ENCODE measurements at regions not wholly inside any gene's neighbourhood (a gene's known extent, or its start where the extent isn't known, plus 50 kb on each side); places are given as distances from the start of the nearest gene placed in this dataset.

DNA sequence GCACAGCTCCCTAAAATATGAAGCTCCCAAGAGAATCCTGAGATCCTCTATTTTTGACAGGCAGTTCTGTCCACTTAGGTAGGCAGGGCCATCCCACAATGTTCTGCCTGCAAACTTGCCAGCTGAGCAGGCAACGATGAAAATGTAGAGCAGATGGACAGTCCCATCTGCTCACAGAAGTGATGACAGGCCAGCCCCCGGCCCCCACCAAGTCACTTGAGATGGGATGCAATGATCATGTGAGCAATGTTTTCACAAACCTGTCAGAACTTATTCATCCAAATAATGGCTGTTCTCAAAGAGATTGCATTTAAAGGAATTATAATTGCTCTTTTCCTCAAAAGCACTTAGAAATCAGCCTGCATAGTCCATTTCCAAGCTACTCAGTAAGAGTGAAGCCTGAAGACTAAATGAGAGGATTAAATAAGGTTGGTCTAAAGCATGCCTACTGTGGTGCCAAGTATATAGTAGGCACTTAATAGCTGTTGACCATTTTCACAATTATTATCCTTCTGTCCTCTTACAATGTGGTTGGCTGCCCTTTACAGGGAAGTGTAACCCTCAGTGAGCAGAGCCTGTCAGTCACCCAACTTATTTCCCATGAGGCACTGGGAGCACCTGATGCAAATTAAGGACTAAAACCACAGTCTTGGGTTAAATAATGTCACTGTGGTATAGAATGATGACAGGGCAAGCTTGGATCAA lies 301.2 kb downstream of the FGFR2 start:
- TF ChIP-seq CTCF (IDR thresholded peaks at IDR 0.05; ENCODE audit: low read depth, low read length) (no peak), POLR2A (IDR thresholded peaks at IDR 0.05; ENCODE audit: extremely low read depth, insufficient read length) (no peak)
- TF ChIP-seq, protein P1, sequence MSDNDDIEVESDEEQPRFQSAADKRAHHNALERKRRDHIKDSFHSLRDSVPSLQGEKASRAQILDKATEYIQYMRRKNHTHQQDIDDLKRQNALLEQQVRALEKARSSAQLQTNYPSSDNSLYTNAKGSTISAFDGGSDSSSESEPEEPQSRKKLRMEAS (IDR thresholded peaks at IDR 0.05; ENCODE audit: low read depth, low read length), result no peak
